ENCODE measurements at regions not wholly inside any gene's neighbourhood (a gene's known extent, or its start where the extent isn't known, plus 50 kb on each side); places are given as distances from the start of the nearest gene placed in this dataset.

GRCh38 chr11:103662880-103663279, 373.6 kb upstream of the DDI1 start:
- DNase-seq (ENCODE audit: extremely low read depth, low read depth): no peak
- H3K4me3 ChIP-seq (replicated peaks; ENCODE audit: low read depth, low read length): no peak overlapping the region
- no peak for TF ChIP-seq CTCF (IDR thresholded peaks at IDR 0.05; ENCODE audit: low read depth, low read length, missing control alignments)

- H3K4me3 ChIP-seq (replicated peaks; ENCODE audit: low read depth, low read length): no peak overlapping the region
- TF ChIP-seq CTCF (IDR thresholded peaks at IDR 0.05; ENCODE audit: low read depth, low read length, missing control alignments): no peak
- DNase-seq (ENCODE audit: extremely low read depth, low read depth): no peak
Observed at GRCh38 chr11:103668859-103669258, 367.6 kb upstream of the DDI1 start.

- peak; percentile 8 for TF ChIP-seq CTCF (IDR thresholded peaks at IDR 0.05; ENCODE audit: low read depth, low read length, missing control alignments)
- H3K4me3 ChIP-seq (replicated peaks; ENCODE audit: low read depth, low read length): no peak overlapping the region
- DNase-seq (ENCODE audit: extremely low read depth, low read depth): no peak
Observed at GRCh38 chr11:103671143-103671651, 365.2 kb upstream of the DDI1 start.

GRCh38 chr11:103673773-103674172, 362.7 kb upstream of the DDI1 start:
- no peak overlapping the region for H3K4me3 ChIP-seq (replicated peaks; ENCODE audit: low read depth, low read length)
- no peak for DNase-seq (ENCODE audit: extremely low read depth, low read depth)
- TF ChIP-seq CTCF (IDR thresholded peaks at IDR 0.05; ENCODE audit: low read depth, low read length, missing control alignments): no peak

GRCh38 chr11:103676413-103676812, 360.0 kb upstream of the DDI1 start:
- H3K4me3 ChIP-seq (replicated peaks; ENCODE audit: low read depth, low read length): no peak overlapping the region
- no peak for DNase-seq (ENCODE audit: extremely low read depth, low read depth)
- no peak for TF ChIP-seq CTCF (IDR thresholded peaks at IDR 0.05; ENCODE audit: low read depth, low read length, missing control alignments)

GRCh38 chr11:103680826-103681225, 355.6 kb upstream of the DDI1 start:
- TF ChIP-seq CTCF (IDR thresholded peaks at IDR 0.05; ENCODE audit: low read depth, low read length, missing control alignments): no peak
- DNase-seq (ENCODE audit: extremely low read depth, low read depth): no peak
- H3K4me3 ChIP-seq (replicated peaks; ENCODE audit: low read depth, low read length): no peak overlapping the region

- TF ChIP-seq CTCF (IDR thresholded peaks at IDR 0.05; ENCODE audit: low read depth, low read length, missing control alignments): no peak
- no peak overlapping the region for H3K4me3 ChIP-seq (replicated peaks; ENCODE audit: low read depth, low read length)
- DNase-seq (ENCODE audit: extremely low read depth, low read depth): no peak
Observed at GRCh38 chr11:103681855-103682254, 354.6 kb upstream of the DDI1 start.

All from HFF-Myc (cell line).